ENCODE measurements at regions not wholly inside any gene's neighbourhood (a gene's known extent, or its start where the extent isn't known, plus 50 kb on each side); places are given as distances from the start of the nearest gene placed in this dataset.

- TF ChIP-seq POLR2A (IDR thresholded peaks at IDR 0.05) = no peak
- TF ChIP-seq, protein P1, sequence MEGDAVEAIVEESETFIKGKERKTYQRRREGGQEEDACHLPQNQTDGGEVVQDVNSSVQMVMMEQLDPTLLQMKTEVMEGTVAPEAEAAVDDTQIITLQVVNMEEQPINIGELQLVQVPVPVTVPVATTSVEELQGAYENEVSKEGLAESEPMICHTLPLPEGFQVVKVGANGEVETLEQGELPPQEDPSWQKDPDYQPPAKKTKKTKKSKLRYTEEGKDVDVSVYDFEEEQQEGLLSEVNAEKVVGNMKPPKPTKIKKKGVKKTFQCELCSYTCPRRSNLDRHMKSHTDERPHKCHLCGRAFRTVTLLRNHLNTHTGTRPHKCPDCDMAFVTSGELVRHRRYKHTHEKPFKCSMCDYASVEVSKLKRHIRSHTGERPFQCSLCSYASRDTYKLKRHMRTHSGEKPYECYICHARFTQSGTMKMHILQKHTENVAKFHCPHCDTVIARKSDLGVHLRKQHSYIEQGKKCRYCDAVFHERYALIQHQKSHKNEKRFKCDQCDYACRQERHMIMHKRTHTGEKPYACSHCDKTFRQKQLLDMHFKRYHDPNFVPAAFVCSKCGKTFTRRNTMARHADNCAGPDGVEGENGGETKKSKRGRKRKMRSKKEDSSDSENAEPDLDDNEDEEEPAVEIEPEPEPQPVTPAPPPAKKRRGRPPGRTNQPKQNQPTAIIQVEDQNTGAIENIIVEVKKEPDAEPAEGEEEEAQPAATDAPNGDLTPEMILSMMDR (IDR thresholded peaks at IDR 0.05) = no peak
Measured at GRCh38 chr12:59134750-59135149, 214.4 kb upstream of the LRIG3 start.

Data from Peyer's patch (tissue), 4 donors.